ENCODE measurements at regions not wholly inside any gene's neighbourhood (a gene's known extent, or its start where the extent isn't known, plus 50 kb on each side); places are given as distances from the start of the nearest gene placed in this dataset.
"Not testable (repeated sequence)": the region's sequence is repeated elsewhere in the genome, so short reads cannot be mapped to it uniquely, and the experiment has no call there.

GRCh38 chr2:59756150-59756549, 797.3 kb downstream of the BCL11A start:
- Histone ChIP-seq H3K36me3 (ENCODE audit: insufficient read depth, insufficient read length, low read length) (no peaks in the 10 kb centered on the region), H3K4me3 (ENCODE audit: insufficient read length, low read depth) (no peak overlapping the region), H3K9me3 (ENCODE audit: insufficient read depth, low read length) (no peaks in the 10 kb centered on the region), H3K9ac (ENCODE audit: insufficient read length, low read depth) (no peak overlapping the region), H3K4me1 (ENCODE audit: insufficient read depth, insufficient read length) (no peaks in the 10 kb centered on the region), H3K27me3 (ENCODE audit: insufficient read depth, insufficient read length) (no peaks in the 10 kb centered on the region)
- TF ChIP-seq SUZ12 (IDR thresholded peaks at IDR 0.05; ENCODE audit: extremely low read depth, insufficient read depth, insufficient read length) (no peak), ZNF274 (IDR thresholded peaks at IDR 0.05; ENCODE audit: low read depth, low read length) (no peak), YY1 (IDR thresholded peaks at IDR 0.05; ENCODE audit: insufficient read depth, insufficient read length) (no peak)
- no peak for DNase-seq (ENCODE audit: low read depth, low spot score)

DNA sequence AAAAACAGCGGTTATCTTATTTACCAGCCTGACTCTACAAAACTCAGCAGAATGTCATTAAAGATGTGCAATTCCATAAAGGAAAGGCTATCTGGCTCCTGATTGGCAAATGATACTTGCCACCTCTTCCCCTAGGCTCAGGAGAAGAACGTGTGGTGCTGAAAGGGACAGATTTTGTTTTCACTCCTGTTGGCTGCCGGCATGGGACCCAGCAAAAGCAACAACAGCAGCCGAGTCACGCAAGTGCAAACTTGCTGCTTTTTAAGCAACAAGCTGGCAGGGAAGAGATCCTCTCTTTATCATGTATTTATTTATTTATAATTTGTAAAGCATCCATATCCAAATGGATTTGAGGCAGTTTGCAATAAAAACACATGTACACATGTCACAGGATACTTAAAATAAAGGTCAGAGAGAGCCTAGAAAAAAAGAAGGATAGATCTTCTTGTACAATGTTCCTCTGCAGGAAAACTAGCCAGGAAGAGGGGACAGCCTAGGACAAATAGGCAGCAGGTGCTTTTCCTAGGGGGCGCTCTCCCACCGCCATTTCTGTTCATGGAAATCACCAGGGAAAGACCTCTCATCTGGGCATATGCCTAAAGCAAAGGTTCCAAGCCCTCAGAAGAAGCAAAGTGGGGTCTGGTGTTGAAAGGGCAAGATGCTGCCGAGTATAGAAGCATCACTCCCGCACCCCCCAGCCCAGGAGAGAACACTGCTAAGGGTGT, 799.3 kb downstream of the BCL11A start:
- H3K4me3 ChIP-seq (ENCODE audit: insufficient read length, low read depth), result no peak overlapping the region
- H3K9ac ChIP-seq (ENCODE audit: insufficient read length, low read depth), result no peak overlapping the region
- no peak for DNase-seq (ENCODE audit: low read depth, low spot score)
- H3K4me1 ChIP-seq (ENCODE audit: insufficient read depth, insufficient read length), result no peaks in the 10 kb centered on the region
- H3K36me3 ChIP-seq (ENCODE audit: insufficient read depth, insufficient read length, low read length), result no peaks in the 10 kb centered on the region
- H3K9me3 ChIP-seq (ENCODE audit: insufficient read depth, low read length), result no peaks in the 10 kb centered on the region
- no peaks in the 10 kb centered on the region for H3K27me3 ChIP-seq (ENCODE audit: insufficient read depth, insufficient read length)
- no peak for TF ChIP-seq SUZ12 (IDR thresholded peaks at IDR 0.05; ENCODE audit: extremely low read depth, insufficient read depth, insufficient read length)
- no peak for TF ChIP-seq ZNF274 (IDR thresholded peaks at IDR 0.05; ENCODE audit: low read depth, low read length)
- no peak for TF ChIP-seq YY1 (IDR thresholded peaks at IDR 0.05; ENCODE audit: insufficient read depth, insufficient read length)

- Histone ChIP-seq H3K9me3 (ENCODE audit: insufficient read depth, low read length) (no peaks in the 10 kb centered on the region), H3K9ac (ENCODE audit: insufficient read length, low read depth) (no peak overlapping the region), H3K4me3 (ENCODE audit: insufficient read length, low read depth) (no peak overlapping the region), H3K27me3 (ENCODE audit: insufficient read depth, insufficient read length) (no peaks in the 10 kb centered on the region), H3K36me3 (ENCODE audit: insufficient read depth, insufficient read length, low read length) (no peaks in the 10 kb centered on the region), H3K4me1 (ENCODE audit: insufficient read depth, insufficient read length) (no peaks in the 10 kb centered on the region)
- DNase-seq (ENCODE audit: low read depth, low spot score), result no peak
- TF ChIP-seq ZNF274 (IDR thresholded peaks at IDR 0.05; ENCODE audit: low read depth, low read length), result no peak
- TF ChIP-seq SUZ12 (IDR thresholded peaks at IDR 0.05; ENCODE audit: extremely low read depth, insufficient read depth, insufficient read length), result no peak
These were observed 800.9 kb downstream of the BCL11A start for GRCh38 chr2:59752512-59752911.

- no peaks in the 10 kb centered on the region for H3K36me3 ChIP-seq (ENCODE audit: insufficient read depth, insufficient read length, low read length)
- TF ChIP-seq YY1 (IDR thresholded peaks at IDR 0.05; ENCODE audit: insufficient read depth, insufficient read length), result no peak
- TF ChIP-seq SUZ12 (IDR thresholded peaks at IDR 0.05; ENCODE audit: extremely low read depth, insufficient read depth, insufficient read length), result no peak
- TF ChIP-seq ZNF274 (IDR thresholded peaks at IDR 0.05; ENCODE audit: low read depth, low read length), result no peak
- H3K4me3 ChIP-seq (ENCODE audit: insufficient read length, low read depth), result no peak overlapping the region
- H3K9ac ChIP-seq (ENCODE audit: insufficient read length, low read depth), result no peak overlapping the region
- no peak for DNase-seq (ENCODE audit: low read depth, low spot score)
- no peaks in the 10 kb centered on the region for H3K9me3 ChIP-seq (ENCODE audit: insufficient read depth, low read length)
- H3K4me1 ChIP-seq (ENCODE audit: insufficient read depth, insufficient read length), result no peaks in the 10 kb centered on the region
- H3K27me3 ChIP-seq (ENCODE audit: insufficient read depth, insufficient read length), result no peaks in the 10 kb centered on the region
These were observed 801.4 kb downstream of the BCL11A start for GRCh38 chr2:59752071-59752470.

- not testable (repeated sequence) for H3K4me1 ChIP-seq (ENCODE audit: insufficient read depth, insufficient read length); H3K9me3 ChIP-seq (ENCODE audit: insufficient read depth, low read length); H3K36me3 ChIP-seq (ENCODE audit: insufficient read depth, insufficient read length, low read length); DNase-seq (ENCODE audit: low read depth, low spot score); H3K4me3 ChIP-seq (ENCODE audit: insufficient read length, low read depth); H3K9ac ChIP-seq (ENCODE audit: insufficient read length, low read depth); H3K27me3 ChIP-seq (ENCODE audit: insufficient read depth, insufficient read length)
These were observed 802.2 kb downstream of the BCL11A start for GRCh38 chr2:59751214-59751613.

- H3K9me3 ChIP-seq (ENCODE audit: insufficient read depth, low read length), result no peaks in the 10 kb centered on the region
- no peak for DNase-seq (ENCODE audit: low read depth, low spot score)
- no peak overlapping the region for H3K9ac ChIP-seq (ENCODE audit: insufficient read length, low read depth)
- no peak overlapping the region for H3K4me3 ChIP-seq (ENCODE audit: insufficient read length, low read depth)
- H3K36me3 ChIP-seq (ENCODE audit: insufficient read depth, insufficient read length, low read length), result no peaks in the 10 kb centered on the region
- no peaks in the 10 kb centered on the region for H3K27me3 ChIP-seq (ENCODE audit: insufficient read depth, insufficient read length)
- no peaks in the 10 kb centered on the region for H3K4me1 ChIP-seq (ENCODE audit: insufficient read depth, insufficient read length)
- TF ChIP-seq YY1 (IDR thresholded peaks at IDR 0.05; ENCODE audit: insufficient read depth, insufficient read length) (no peak), ZNF274 (IDR thresholded peaks at IDR 0.05; ENCODE audit: low read depth, low read length) (no peak), SUZ12 (IDR thresholded peaks at IDR 0.05; ENCODE audit: extremely low read depth, insufficient read depth, insufficient read length) (no peak)
These were observed 807.2 kb downstream of the BCL11A start for GRCh38 chr2:59746291-59746690.

DNA sequence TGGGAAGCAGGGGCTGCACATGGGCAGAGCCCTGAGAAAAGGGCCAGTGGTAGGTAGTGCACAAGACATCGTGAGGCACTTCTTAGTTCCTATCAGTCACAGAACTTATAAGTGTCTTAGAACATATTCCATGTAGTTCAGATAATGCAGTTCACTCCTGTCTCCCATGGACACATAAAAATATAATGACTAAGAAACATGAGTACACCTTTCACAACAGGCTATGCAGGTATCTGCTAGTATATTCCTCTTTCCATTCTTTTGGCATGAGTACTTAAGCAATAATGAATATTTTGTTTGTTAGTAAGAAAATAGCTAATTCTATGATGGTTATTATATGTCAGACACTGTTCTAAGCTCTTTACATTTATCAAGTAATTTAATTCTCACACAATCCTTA, 808.4 kb downstream of the BCL11A start:
- Histone ChIP-seq H3K27me3 (ENCODE audit: insufficient read depth, insufficient read length) (no peaks in the 10 kb centered on the region), H3K4me3 (ENCODE audit: insufficient read length, low read depth) (no peak overlapping the region), H3K36me3 (ENCODE audit: insufficient read depth, insufficient read length, low read length) (no peaks in the 10 kb centered on the region), H3K9me3 (ENCODE audit: insufficient read depth, low read length) (no peaks in the 10 kb centered on the region), H3K9ac (ENCODE audit: insufficient read length, low read depth) (no peak overlapping the region), H3K4me1 (ENCODE audit: insufficient read depth, insufficient read length) (no peaks in the 10 kb centered on the region)
- DNase-seq (ENCODE audit: low read depth, low spot score), result no peak
- TF ChIP-seq ZNF274 (IDR thresholded peaks at IDR 0.05; ENCODE audit: low read depth, low read length) (no peak), SUZ12 (IDR thresholded peaks at IDR 0.05; ENCODE audit: extremely low read depth, insufficient read depth, insufficient read length) (no peak), YY1 (IDR thresholded peaks at IDR 0.05; ENCODE audit: insufficient read depth, insufficient read length) (no peak)
